Tibial nerve (tissue), 4 donors: ENCODE measurements at regions not wholly inside any gene's neighbourhood (a gene's known extent, or its start where the extent isn't known, plus 50 kb on each side); places are given as distances from the start of the nearest gene placed in this dataset.

Experiments used
- DNase-seq, 2 donors: peaks; one replicate each; pipeline ENCODE4 v3.0.0-alpha.2; 2019; ENCODE audit warnings: low spot score in 2 of 2
- H3K27ac ChIP-seq, 4 donors: fragments of 200-600 bp; sonication (generic) in 3 of 4; one replicate each; pipeline ENCODE4 v1.5.1; 2017 to 2019; ENCODE audit warnings: mild to moderate bottlenecking in 1 of 4
- H3K27me3 ChIP-seq, 2 donors: fragments of 200-600 bp; sonication (generic) in 1 of 2; one replicate each; pipeline versions ENCODE4 v1.5.1 to v1.6.0; 2017 to 2019
- H3K36me3 ChIP-seq, 3 donors: fragments of 200-600 bp; sonication (generic); one replicate each; pipeline ENCODE4 v1.5.1; 2018 to 2019
- H3K4me1 ChIP-seq, 4 donors: fragments of 200-600 bp; sonication (generic) in 3 of 4; one replicate each; pipeline ENCODE4 v1.5.1; 2017 to 2019
- H3K4me3 ChIP-seq, 4 donors: fragments of 200-600 bp; sonication (generic) in 3 of 4; one replicate each; pipeline ENCODE4 v1.5.1; 2017 to 2019; ENCODE audit warnings: mild to moderate bottlenecking in 1 of 4, moderate library complexity in 1 of 4
- H3K9me3 ChIP-seq, 4 donors: fragments of 200-600 bp; sonication (generic) in 3 of 4; one replicate each; pipeline ENCODE4 v1.5.1; 2017 to 2019
- CTCF ChIP-seq, 5 experiments: fragments of 200-600 bp in 3 of 5; fragments of 450-650 bp in 2 of 5; sonication (generic) in 3 of 5; IDR thresholded peaks; one replicate each; pipeline ENCODE4 v1.5.1; 2016 to 2019; ENCODE audit warnings: antibody characterized with exemption in 5 of 5, mild to moderate bottlenecking in 3 of 5, moderate library complexity in 2 of 5
- EP300 ChIP-seq, 2 donors: sonication (generic); formaldehyde crosslinking; IDR thresholded peaks; one replicate each; pipeline ENCODE4 v1.6.1; 2017; ENCODE audit warnings: antibody characterized with exemption in 2 of 2, mild to moderate bottlenecking in 1 of 2
- POLR2A ChIP-seq, 2 donors: fragments of 450-650 bp; IDR thresholded peaks; one replicate each; pipeline ENCODE4 v1.6.1; 2017; ENCODE audit warnings: antibody characterized with exemption in 2 of 2, mild to moderate bottlenecking in 2 of 2, moderate library complexity in 2 of 2
- WGBS, 2 donors: methylation state at CpG; one replicate each; pipeline ENCODE4 v1.1.5; 2018; 5-methylcytosine and 5-hydroxymethylcytosine counted together

GRCh38 chr9:2453106-2453505 is 168.5 kb upstream of the VLDLR start:
- no peak for TF ChIP-seq POLR2A (IDR thresholded peaks at IDR 0.05)
- TF ChIP-seq EP300 (IDR thresholded peaks at IDR 0.05) = no peak
- TF ChIP-seq CTCF (IDR thresholded peaks at IDR 0.05) = no peak
- Histone ChIP-seq H3K27me3 (no peaks in the 10 kb centered on the region), H3K9me3 (no peaks in the 10 kb centered on the region), H3K27ac (no peak overlapping the region), H3K4me1 (no peaks in the 10 kb centered on the region), H3K36me3 (no peaks in the 10 kb centered on the region), H3K4me3 (no peak overlapping the region)
- 73 to 77% methylated on average over 1 of the region's 1 CpG for WGBS, 2 donors
- DNase-seq = no peak

GRCh38 chr9:2453701-2454100 is 167.9 kb upstream of the VLDLR start:
- no peak for DNase-seq
- no peaks in the 10 kb centered on the region for H3K9me3 ChIP-seq
- H3K4me1 ChIP-seq = no peaks in the 10 kb centered on the region
- no peaks in the 10 kb centered on the region for H3K27me3 ChIP-seq
- H3K36me3 ChIP-seq = no peaks in the 10 kb centered on the region
- WGBS, 2 donors = 51 to 58% methylated on average over 6 of the region's 6 CpGs
- TF ChIP-seq EP300 (IDR thresholded peaks at IDR 0.05) = no peak
- TF ChIP-seq CTCF (IDR thresholded peaks at IDR 0.05) = no peak
- no peak for TF ChIP-seq POLR2A (IDR thresholded peaks at IDR 0.05)
- H3K27ac ChIP-seq = no peak overlapping the region
- H3K4me3 ChIP-seq = no peak overlapping the region

- Histone ChIP-seq H3K4me3 (no peak overlapping the region), H3K27ac (no peak overlapping the region), H3K9me3 (peaks cover 0 to 10% (median 0%) of the 10 kb centered on the region in 4 donors), H3K27me3 (no peaks in the 10 kb centered on the region), H3K4me1 (no peaks in the 10 kb centered on the region), H3K36me3 (no peaks in the 10 kb centered on the region)
- 33 to 37% methylated on average over 3 of the region's 3 CpGs for WGBS, 2 donors
- DNase-seq = no peak
- no peak for TF ChIP-seq CTCF (IDR thresholded peaks at IDR 0.05)
- TF ChIP-seq POLR2A (IDR thresholded peaks at IDR 0.05) = no peak
- TF ChIP-seq EP300 (IDR thresholded peaks at IDR 0.05) = no peak
Measured at GRCh38 chr9:2459756-2460155, 161.8 kb upstream of the VLDLR start.

GRCh38 chr9:2461892-2462291 is 159.7 kb upstream of the VLDLR start:
- H3K27me3 ChIP-seq = no peaks in the 10 kb centered on the region
- no peak for TF ChIP-seq EP300 (IDR thresholded peaks at IDR 0.05)
- TF ChIP-seq POLR2A (IDR thresholded peaks at IDR 0.05) = no peak
- no peak for TF ChIP-seq CTCF (IDR thresholded peaks at IDR 0.05)
- no peaks in the 10 kb centered on the region for H3K4me1 ChIP-seq
- DNase-seq = no peak
- H3K4me3 ChIP-seq = no peak overlapping the region
- no peak overlapping the region for H3K27ac ChIP-seq
- H3K9me3 ChIP-seq = peaks cover 0 to 11% (median 0%) of the 10 kb centered on the region in 4 donors
- 56 to 67% methylated on average over 5 of the region's 5 CpGs for WGBS, 2 donors
- no peaks in the 10 kb centered on the region for H3K36me3 ChIP-seq

- DNase-seq = no peak
- H3K4me1 ChIP-seq = no peaks in the 10 kb centered on the region
- H3K27ac ChIP-seq = no peak overlapping the region
- H3K36me3 ChIP-seq = no peaks in the 10 kb centered on the region
- no peaks in the 10 kb centered on the region for H3K27me3 ChIP-seq
- H3K9me3 ChIP-seq = peaks cover 0 to 11% (median 0%) of the 10 kb centered on the region in 4 donors
- no peak overlapping the region for H3K4me3 ChIP-seq
- TF ChIP-seq CTCF (IDR thresholded peaks at IDR 0.05) = no peak
- no peak for TF ChIP-seq EP300 (IDR thresholded peaks at IDR 0.05)
- TF ChIP-seq POLR2A (IDR thresholded peaks at IDR 0.05) = no peak
- WGBS, 2 donors = 82 to 99% methylated on average over 2 of the region's 2 CpGs
Measured at GRCh38 chr9:2464624-2465023, 157.0 kb upstream of the VLDLR start.
